Lung microvascular endothelial cell (primary cell): ENCODE measurements at regions not wholly inside any gene's neighbourhood (a gene's known extent, or its start where the extent isn't known, plus 50 kb on each side); places are given as distances from the start of the nearest gene placed in this dataset.

Experiments
- DNase-seq, 2 donors: peaks; one replicate each; pipeline versions ENCODE4 v3.0.0 to v3.0.0-alpha.2; 2010; ENCODE audit warnings: low read depth in 2 of 2

- DNase-seq, result no peak
These were observed 64.0 kb upstream of the EGR2 start for GRCh38 chr10:62880162-62880561.

GRCh38 chr10:62873866-62874265 is 57.7 kb upstream of the EGR2 start:
- no peak for DNase-seq

DNA sequence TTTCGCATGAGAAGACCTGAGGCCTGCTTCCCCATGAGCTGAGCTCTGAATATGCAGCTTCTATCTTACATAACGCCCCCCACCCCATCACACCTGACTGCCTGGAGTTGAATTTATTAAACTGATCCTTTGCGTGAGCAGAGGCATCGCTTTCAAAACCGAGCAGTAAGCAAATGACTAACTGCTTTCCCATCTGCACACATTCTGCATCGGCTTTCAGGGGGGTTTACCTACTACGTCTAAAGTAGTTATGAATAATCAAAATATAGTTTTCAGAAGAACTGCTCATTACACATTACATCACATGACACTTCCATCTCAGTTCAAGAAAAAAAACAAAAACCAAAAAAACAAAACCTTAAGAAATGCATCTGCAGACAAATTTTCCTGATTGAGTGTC is 54.7 kb upstream of the EGR2 start:
- DNase-seq, result no peak

GRCh38 chr10:62869958-62870357 is 53.8 kb upstream of the EGR2 start:
- DNase-seq, result no peak

- DNase-seq, result no peak
These were observed 50.8 kb upstream of the EGR2 start for GRCh38 chr10:62866941-62867340.

DNA sequence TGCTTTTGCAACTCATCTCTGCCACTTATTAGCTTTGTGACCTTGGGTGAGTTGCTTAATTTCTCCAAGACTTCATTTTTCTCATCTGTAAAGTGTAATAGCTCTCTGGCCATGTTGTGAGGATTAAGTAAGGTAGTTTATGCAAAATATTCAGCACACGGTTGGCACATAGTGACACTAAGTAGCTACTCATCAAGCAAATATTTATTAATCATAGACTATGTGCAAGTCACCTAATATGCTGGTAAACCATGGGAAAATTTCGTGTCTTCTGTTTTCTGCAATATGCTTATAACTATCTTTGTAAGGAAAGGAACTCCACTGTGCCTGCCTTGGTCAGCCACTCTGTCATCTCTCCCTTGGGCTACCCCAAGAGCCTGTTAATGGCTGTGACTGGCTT is 50.3 kb upstream of the EGR2 start:
- no peak for DNase-seq
